ENCODE measurements at regions not wholly inside any gene's neighbourhood (a gene's known extent, or its start where the extent isn't known, plus 50 kb on each side); places are given as distances from the start of the nearest gene placed in this dataset.
"Not testable (repeated sequence)": the region's sequence is repeated elsewhere in the genome, so short reads cannot be mapped to it uniquely, and the experiment has no call there.

DNA sequence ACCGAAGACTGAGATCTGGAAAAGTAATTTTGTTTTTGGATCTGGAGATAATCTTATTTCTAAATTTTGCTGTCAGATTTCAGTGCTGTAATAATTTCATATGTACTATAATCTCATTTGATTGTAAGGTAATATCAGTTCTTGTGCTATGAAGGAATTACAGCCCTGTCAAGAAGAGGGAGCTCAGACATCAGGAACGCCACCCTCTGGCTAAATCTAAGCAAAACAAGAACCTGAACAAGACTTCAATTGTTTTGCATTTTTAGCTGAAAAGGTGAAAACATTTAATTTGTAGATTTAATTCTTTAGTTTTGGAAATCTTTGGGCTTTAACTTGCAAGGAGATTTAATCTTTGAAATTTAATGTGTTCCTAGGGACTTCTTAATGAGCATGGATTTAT lies 525.4 kb upstream of the HS3ST1 start:
- intact Hi-C loops (cut with micrococcal nuclease): no loop called here

DNA sequence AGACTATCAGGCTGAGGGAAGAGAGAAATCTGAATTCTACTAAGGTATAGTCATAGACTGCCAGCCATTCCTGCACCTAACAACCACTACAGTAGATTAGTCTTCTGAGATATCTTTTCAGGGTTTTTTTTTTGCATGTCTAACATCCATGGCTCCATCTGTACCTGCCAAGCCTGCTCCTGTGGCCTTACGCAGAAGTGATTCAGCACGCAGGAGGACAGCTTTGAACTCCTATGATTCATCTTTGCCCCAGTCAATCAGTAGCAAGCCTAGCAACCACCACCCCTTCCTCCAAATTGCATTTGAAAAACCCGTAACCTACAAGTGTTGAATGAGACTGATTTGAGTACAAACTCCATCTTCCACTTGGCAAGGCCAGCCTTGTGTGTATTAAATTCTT lies 520.7 kb upstream of the HS3ST1 start:
- intact Hi-C loops (cut with micrococcal nuclease): no loop called here

DNA sequence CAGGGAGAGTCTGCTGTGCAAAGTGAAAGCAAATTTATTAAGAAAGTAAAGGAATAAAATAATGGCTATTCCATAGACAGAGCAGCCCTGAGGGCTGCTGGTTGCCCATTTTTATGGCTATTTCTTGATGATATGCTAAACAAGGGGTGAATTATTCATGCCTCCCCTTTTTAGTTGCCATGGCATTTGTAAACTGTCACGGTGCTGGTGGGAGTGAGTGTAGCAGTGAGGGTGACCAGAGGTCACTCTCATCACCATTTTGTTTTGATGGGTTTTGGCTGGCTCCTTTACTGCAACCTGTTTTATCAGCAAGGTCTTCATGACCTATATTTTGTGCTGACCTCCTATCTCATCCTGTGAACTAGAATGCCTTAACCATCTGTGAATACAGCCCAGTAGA lies 518.9 kb upstream of the HS3ST1 start:
- intact Hi-C loops (cut with micrococcal nuclease): not testable (repeated sequence)

DNA sequence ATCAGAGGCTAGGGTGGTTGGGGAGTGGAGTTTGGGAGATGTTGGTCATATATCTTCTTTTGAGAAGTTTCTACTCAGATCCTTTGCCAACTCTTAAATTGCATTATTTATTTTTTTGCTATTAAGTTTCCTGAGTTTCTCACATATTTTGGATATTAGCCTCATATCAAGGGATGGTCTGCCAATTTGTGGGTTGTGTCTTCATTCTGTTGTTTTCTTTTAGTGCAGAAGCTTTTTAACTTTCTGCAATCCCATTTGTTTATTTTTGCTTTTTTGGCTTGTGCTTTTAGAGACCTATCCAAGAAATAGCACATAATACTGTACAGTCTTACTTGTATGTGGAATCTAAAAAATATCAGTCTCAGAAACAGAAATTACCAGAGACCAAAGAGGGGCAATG lies 509.2 kb upstream of the HS3ST1 start:
- intact Hi-C loops (cut with micrococcal nuclease): no loop called here

DNA sequence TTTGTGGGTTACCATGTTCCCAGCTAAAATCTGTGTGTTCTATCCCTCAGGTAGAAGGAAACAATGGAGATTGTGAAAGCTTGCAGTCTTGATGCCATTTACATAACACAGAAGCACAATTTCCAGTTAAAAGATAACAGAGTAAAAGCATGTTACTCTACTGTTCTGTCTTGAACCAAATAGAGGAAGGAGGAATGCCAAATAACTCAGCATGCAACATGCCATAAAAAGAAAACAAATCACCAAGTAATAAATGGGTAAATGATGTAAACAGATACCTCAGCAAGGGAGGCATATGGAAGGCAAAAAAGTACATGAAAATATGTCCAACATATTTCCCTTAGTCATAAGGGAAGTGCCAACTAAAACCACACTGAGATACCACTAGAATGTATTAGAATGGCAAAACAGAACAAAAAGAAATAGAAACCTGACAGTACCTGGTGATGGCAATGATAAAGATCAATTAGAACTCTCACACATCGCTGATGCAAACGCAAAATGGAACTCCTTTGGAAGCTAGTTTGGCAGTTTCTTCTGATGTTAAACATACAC lies 502.6 kb upstream of the HS3ST1 start:
- intact Hi-C loops (cut with micrococcal nuclease): no loop called here

DNA sequence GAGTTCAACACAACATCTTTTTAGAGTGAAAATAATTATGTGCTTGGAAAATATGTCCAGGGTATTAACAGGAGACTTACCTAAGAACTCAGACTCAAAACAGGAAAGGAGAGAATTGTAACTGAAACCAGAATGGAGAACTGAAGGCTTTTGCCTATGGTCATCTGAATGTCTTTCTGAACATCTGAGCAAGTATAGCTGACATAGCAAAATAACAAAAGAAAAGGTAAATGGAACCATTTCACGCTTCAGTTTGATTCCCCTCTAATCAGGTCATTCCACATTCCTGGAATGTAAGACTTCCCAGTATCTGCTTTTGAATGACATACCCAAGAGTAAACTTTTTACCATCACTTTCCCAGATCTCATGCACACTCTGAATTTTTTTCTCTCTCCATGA lies 500.4 kb upstream of the HS3ST1 start:
- intact Hi-C loops (cut with micrococcal nuclease): no loop called here

DNA sequence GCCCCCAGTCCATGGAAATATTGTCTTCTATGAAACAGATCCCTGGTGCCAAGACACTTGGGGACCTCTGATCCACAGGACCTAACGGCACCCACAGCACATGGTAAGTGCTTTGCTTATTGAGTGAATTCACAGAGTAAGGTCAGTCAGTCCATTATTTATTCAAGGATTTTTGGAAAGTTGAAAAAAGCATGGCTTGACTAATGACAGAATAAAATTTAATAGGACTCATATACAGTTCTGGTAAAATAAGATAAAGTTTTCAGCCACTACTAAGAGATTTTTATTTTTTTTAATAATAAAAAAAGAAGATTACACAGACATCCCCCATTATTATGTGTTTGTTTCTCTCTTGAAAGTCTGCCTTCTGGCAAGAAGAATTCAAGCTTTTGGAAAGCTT lies 490.6 kb upstream of the HS3ST1 start:
- intact Hi-C loops (cut with micrococcal nuclease): no loop called here

DNA sequence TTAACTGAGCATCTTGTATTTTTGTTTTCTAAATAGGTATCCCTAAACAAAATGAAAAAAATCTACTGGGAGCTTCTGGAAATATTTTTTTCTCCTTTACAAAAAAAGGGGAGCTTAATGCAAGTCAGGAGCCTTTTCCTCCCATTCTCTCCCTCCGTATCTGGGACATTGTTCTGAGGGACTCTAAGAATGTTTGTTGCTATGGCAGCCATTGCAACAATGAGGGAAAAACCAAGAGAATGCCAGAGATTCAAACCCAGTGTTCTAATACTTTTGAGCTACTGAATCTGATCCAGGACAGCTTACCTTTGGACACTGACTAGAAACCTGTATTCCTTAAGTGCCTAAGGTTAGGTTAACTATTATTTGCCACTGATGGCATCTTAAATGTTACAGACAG lies 485.7 kb upstream of the HS3ST1 start:
- intact Hi-C loops (cut with micrococcal nuclease): no loop called here

DNA sequence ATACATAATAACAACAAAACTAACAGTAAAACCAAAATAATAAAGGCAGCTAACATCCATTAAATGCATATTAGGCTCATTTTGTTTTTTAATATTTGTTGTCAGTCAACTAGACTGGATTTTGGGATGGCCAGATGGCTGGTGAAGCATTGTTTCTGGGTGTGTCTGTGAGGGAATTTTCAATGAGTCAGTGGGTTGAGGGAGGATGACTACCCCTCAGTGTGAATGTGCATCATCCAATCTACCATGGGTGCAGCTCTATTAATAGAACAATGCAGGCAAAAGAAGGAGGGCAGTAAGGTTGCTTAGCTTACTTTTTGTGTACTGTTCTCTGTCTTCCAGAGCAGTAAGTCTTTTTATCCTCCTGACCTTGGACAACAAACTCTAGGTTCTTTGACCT lies 484.2 kb upstream of the HS3ST1 start:
- intact Hi-C loops (cut with micrococcal nuclease): no loop called here

DNA sequence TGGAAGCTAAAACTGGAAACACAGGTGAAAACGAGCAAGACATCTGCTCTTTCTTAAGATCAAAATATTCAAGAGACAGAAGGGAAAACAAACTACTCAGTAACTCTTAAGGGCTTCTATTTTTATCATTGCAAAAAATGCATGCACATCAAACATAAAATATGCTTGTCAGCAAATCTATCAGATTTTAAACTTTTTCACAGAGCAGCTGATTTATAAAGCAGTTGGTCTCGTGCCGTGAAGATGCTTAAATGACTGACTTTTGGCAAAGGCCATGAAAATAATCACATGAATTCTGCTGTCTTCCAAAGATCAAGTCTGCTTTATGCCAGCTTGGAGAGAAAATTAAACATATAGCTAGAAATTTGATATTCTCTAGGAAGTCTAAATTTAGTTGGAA lies 482.1 kb upstream of the HS3ST1 start:
- intact Hi-C loops (cut with micrococcal nuclease): no loop called here

DNA sequence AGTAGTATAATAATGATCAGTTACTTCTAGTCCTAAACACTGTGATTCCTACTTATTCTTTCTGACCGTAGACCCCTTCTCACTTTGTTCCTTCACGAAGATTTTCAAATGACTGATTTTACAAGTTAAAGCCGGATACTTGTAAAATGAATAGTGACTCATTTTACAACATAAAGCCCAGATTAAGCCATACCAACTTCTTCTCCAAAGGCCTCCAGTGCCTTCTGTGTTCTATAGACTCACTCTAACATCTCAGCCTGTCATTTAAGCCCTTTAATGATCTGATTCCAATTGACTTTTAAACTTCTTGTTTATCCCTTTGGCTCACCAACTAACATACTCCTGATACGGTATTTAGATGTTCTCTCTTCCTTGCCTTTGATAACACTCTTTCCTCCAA lies 480.0 kb upstream of the HS3ST1 start:
- intact Hi-C loops (cut with micrococcal nuclease): no loop called here

DNA sequence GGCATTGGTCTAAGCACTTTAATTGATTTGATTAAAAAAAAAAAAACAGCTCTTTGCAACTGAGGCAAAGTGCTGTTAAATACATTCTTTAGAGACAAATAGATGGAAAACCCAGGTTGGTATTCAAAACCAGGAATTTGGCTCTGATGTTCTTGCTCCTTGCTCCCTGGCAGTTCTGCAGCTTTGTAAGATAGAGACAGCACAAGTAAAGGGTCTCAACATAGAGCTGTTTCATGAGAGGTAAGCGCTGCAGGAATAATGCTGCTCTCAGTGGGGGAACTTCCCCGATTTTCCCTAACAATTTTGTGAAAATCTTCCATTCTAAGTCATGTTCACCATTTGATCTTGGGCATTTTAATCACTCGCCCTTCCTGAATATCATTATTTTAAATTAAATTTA lies 479.5 kb upstream of the HS3ST1 start:
- intact Hi-C loops (cut with micrococcal nuclease): no loop called here

DNA sequence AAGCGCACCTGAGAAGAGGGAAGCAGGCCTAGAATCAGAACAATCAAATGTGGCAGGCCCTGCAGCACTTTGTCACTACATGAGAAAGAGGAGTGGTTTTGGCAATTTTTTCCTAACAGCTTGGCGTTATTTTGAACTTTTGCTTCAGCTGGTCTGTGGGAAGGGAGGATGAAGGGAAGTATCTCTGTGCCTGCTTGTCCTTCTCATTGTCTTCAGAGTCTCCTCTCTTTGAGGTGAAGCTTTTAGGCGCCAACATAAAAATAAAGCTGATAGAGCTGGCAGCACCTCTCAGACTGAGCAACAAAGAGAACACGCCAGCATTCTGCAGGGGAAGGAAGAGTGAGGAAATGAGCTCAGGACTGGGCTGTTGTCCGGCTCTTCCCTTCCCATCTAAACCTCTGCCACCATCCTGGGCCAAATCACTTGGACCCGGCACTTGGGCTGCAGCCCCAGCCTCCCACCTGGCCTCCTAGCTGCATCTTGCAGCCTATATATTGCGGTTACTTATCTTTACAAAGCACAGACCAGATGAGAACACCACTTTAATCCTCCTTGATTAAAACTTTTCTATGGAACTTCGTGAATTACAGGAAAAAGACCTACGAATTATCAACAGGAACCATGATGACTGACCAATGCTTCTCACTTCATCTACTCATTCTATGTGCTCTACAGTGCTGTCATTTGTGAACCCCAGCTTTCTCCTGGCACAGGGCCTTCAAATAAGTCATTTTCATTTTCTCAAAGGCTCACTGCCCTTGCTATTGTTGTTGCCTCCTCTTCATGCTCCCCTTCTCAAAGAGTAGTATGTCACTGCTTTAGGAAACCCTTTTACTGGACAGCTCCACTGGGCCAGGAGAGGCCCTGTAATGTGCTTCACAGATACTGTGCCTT lies 476.4 kb upstream of the HS3ST1 start:
- intact Hi-C loops (cut with micrococcal nuclease): no loop called here

DNA sequence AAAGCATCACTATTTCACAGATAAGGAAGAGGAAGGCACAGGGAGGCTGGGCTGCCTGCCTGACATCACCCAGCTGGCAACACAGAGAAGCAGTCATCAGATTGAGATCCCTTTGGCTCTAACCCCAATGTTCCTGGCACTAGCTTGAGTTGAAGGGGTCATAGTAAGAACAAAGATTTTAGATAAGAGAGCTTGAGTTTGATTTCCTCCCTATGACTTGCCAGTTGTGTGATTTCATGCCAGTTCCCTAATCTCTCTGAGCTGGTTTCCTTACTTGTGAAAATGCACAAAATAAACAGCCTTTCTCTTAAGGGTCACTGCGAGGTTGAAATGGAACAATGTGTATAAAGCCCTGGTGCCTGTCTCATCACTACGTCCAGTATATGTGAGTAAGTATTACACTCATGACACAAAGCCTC lies 475.4 kb upstream of the HS3ST1 start:
- intact Hi-C loops (cut with micrococcal nuclease): no loop called here

DNA sequence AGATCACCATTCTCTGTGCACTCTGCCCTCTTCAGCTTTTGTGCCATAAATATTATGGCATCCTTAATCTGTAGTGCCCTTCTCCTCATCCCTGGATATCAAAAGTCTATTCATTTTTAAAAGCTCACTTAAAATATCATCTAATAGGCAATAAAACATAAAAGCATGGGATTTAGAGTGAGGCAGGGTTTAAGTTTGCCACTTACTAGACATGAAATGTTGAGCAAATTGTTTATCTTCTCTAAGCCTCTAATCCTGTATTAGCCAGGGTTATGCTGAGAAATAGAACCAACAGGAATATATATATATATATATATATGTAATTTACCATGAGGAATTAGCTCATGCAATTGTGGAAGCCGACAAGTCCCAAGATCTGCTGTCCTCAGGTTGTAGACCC lies 472.4 kb upstream of the HS3ST1 start:
- intact Hi-C loops (cut with micrococcal nuclease): no loop called here

DNA sequence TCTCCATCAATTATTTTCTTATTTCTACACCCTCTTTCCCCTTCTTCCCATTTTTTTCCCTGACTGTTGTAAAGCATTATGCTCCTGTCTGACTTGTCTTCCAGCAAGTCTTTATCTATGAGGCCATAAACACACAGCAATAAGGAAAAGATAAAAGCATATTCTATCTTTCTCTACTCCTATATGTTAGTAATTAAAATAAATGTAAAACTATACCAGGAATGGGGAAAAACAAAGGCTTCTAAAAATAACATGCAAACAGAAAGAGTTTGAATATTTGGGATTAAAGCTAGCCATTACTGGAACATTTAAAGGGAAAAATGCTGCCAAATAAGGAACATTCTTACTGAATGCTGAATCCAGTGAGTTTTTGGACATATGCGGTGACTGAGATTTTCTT lies 471.7 kb upstream of the HS3ST1 start:
- intact Hi-C loops (cut with micrococcal nuclease): no loop called here

DNA sequence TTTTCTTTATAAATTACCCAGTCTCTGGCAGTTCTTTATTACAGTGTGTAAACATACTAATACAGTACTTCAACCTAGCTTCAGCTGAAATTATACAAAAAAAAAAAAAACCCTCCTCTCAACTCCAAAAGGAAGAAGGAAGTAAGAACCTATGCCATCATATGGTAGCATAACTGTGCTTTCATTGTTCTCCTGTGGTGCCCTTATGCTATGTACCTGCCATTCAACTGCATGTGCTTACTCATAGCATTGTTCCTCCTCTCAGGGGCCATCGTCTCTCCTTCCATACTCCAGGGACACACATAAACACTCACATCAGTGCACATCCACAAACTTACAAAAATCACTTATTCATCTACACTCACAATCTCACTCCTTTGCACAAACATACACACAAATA lies 470.1 kb upstream of the HS3ST1 start:
- intact Hi-C loops (cut with micrococcal nuclease): no loop called here

DNA sequence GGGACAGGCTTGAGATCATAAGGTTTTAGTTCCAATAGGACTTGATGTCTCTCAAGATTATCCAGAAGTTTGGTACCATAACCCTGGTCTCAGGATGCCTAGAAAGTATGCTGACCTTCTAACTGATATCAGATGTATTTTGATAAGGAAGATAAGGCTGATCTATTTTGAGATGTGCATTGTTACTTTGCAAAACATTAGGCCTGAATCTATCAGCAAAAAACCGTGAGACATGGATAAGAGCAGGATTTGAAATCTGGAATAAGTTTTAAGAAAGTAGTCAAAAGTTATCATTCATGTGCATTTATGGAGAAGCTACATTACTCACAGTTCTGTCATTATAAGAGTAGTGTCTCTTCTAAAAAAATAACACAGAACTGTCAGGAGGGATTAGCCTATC lies 467.1 kb upstream of the HS3ST1 start:
- intact Hi-C loops (cut with micrococcal nuclease): no loop called here

DNA sequence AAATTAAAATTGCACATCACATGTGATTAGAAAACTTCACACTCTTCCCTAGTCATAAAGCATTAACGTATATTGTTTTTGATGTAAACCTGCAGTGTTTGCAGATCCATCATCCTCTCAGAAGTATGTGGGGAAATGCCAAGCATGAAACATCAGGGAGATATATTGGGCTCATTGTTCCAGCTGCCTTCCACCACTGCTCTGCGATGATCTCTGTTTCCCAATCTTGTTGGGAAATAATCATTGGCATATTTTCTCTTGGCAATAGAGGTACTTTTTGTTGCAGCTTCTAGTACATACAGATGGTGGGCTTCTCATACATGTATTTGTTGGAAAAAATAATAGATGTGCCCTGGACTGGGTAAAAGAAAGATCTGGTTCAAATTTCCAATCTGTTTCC lies 466.3 kb upstream of the HS3ST1 start:
- intact Hi-C loops (cut with micrococcal nuclease): no loop called here

DNA sequence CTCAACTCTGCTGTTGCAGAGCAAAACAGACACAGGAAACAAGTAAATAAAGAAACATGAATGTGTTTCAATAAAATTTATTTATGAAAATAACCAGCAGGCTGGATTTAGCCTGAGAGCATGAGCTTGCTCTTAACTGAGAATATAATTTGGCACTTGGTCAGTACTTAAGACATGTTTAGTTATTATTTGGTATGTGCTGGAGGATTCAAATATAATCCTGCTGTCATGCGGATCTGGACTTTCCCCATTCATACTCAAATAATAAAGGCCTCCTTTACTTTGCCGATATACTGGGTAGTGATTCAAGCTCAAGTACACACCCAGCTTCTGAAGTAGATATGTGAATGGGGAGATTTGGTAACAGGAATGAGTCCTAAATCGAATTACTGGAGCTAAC lies 465.5 kb upstream of the HS3ST1 start:
- intact Hi-C loops (cut with micrococcal nuclease): no loop called here

DNA sequence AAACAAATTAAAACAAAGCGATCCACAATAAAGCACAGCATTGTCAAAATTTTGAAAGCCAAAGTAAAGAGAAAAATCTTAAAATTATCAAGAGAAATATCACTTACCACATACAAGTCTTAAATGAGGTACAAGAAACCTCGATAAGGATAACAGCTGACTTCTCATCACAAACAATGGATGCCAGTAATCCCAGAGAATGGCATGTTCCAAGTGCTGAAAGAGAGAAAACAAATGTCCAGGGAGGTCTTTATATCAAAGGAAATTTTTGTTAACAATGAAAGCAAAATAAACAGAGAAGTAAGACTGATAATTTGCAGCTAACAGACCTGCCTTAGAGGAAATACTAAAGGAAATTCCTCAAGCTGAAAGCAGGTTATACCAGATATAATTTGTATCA lies 460.4 kb upstream of the HS3ST1 start:
- intact Hi-C loops (cut with micrococcal nuclease): no loop called here

DNA sequence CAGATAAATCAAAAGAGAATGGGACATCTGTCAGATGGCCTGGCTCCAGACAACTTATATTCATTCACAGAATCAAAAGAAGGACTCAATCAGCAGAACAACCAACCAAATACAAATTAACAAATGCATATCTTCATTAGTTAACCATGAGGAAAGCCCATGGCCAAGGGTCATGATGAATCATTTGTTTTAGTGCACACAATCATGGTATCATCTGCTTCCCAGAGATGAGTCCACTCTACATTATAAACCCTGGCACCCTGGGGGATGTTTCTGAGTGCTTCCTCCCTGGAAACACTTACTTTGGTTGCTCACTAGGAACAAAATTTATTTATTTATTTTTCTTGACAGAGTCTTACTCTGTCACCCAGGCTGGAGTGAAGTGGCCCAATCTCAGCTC lies 453.3 kb upstream of the HS3ST1 start:
- intact Hi-C loops (cut with micrococcal nuclease): no loop called here

DNA sequence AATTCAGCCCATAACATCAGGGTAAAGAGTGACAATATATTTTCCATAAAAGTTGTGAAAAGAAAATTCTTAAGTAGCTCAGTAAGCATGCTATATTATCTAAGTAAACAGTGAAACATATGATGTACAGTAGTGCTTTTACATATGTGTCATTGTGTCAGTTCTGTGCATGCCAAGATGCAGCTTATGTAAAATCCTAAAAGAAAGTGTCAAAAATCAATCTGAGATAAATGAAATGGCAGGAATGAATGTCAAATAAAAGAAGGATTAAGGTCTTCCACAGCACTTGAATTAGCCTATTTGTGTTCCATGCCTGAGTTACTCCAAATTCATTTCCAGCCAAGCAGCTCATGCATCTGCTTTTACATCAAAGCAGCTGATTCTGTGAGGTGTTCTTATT lies 452.7 kb upstream of the HS3ST1 start:
- intact Hi-C loops (cut with micrococcal nuclease): no loop called here
